ENCODE measurements at regions not wholly inside any gene's neighbourhood (a gene's known extent, or its start where the extent isn't known, plus 50 kb on each side); places are given as distances from the start of the nearest gene placed in this dataset.

DNA sequence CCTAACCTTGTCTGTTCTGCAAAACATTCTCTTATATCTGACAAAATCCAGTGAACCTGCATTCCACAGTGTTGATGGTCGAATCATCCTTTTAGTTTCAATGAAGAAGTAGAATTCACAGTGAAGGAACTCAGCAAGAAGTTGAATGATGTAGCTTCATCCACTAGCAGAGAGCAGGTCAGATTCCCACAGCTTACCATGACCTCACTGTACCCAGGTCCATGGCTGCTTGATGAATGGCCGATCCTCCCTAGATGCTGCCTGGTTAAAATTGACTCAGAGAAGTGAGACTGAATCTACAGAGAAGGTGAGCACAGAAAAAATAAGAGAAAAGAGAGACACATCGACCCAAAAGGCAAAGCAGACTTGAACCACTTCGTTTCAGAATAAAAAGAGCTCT, 906.0 kb upstream of the CHAC2 start:
- DNase-seq = no peak
- ATAC-seq (replicated peaks) = no peak
- no peaks in the 10 kb centered on the region for H3K4me1 Mint-ChIP-seq (ENCODE audit: low read depth in 2 of 2)

GRCh38 chr2:52859065-52859464, 908.5 kb upstream of the CHAC2 start:
- Mint-ChIP-seq H3K4me1 (ENCODE audit: low read depth in 2 of 2) (no peaks in the 10 kb centered on the region), H3K27me3 (no peaks in the 10 kb centered on the region), H3K27ac (no peak overlapping the region), H3K9me3 (peaks cover 0 to 6% of the 10 kb centered on the region in 2 donors), H3K4me3 (no peak overlapping the region), H3K36me3 (ENCODE audit: insufficient read depth) (no peaks in the 10 kb centered on the region)
- ATAC-seq (replicated peaks) (no peak), DNase-seq (no peak)

More for the DNA sequence above, 906.0 kb upstream of the CHAC2 start:
- Mint-ChIP-seq H3K36me3 (ENCODE audit: insufficient read depth) (no peaks in the 10 kb centered on the region), H3K27ac (no peak overlapping the region), H3K9me3 (peaks cover 0 to 2% of the 10 kb centered on the region in 2 donors), H3K27me3 (no peaks in the 10 kb centered on the region), H3K4me3 (no peak overlapping the region)

GRCh38 chr2:52857722-52858121, 909.9 kb upstream of the CHAC2 start:
- ATAC-seq (replicated peaks) = no peak
- Mint-ChIP-seq H3K36me3 (ENCODE audit: insufficient read depth) (no peaks in the 10 kb centered on the region), H3K4me1 (ENCODE audit: low read depth in 2 of 2) (no peaks in the 10 kb centered on the region), H3K27ac (no peak overlapping the region), H3K9me3 (peaks cover 0 to 8% of the 10 kb centered on the region in 2 donors), H3K27me3 (no peaks in the 10 kb centered on the region), H3K4me3 (no peak overlapping the region)
- no peak for DNase-seq

DNA sequence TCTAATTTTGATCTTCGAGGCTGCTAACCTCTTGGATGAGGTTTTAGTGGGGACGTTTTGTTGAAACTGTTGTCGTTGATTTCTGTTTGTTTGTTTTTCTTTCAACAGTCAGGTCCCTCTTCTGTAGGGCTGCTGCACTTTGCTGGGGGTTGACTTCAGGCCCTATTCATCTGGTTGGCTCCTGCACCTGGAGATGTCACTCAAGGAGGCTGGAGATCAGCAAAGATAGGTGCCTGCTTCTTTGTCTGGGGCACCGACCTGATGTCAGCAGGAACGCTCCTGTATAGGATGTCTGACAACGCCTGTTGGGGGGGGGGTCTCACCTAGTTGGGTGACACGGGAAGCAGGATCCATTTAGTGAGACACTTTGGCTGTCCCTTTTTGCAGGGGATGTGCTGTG, 915.6 kb upstream of the CHAC2 start:
- no peaks in the 10 kb centered on the region for H3K27me3 Mint-ChIP-seq
- no peaks in the 10 kb centered on the region for H3K36me3 Mint-ChIP-seq (ENCODE audit: insufficient read depth)

DNA sequence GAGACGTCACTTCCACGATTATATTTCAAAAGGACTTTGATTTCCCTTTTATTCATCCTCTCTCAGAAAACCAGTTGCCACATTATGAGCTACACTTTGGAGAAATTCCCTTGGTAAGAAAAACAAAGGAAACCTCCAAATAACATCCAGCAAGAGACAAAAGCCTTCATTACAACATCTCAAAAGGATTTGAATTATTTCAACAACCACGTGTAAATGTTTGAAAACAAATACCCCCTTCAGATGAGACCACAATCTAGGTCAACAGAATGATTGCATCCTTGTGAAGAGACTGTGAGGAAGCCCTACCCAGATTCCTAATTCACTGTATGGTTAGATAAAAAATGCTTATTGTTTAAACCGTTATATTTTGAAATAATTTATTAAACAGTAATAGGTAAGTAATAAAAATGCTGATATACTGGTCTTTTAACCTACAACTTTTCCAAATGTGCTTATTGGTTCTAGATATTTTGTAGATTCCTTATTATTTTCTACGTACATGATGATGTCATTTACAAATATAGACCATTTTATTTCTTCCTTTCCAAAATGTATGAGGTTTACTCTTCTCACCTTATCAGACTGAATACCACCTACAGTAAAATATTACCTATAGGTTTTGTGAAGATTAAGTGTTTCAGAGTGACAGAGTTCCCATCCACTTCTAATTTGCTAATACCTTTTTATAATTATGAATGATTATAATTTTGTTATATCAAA, 922.7 kb upstream of the CHAC2 start:
- Mint-ChIP-seq H3K27me3 (no peaks in the 10 kb centered on the region), H3K27ac (no peak overlapping the region), H3K4me1 (ENCODE audit: low read depth in 2 of 2) (no peaks in the 10 kb centered on the region), H3K4me3 (no peak overlapping the region), H3K36me3 (ENCODE audit: insufficient read depth) (no peaks in the 10 kb centered on the region), H3K9me3 (peaks cover 6 to 7% of the 10 kb centered on the region in 2 donors)
- no peak for DNase-seq
- no peak for ATAC-seq (replicated peaks)

More for the DNA sequence above, 915.6 kb upstream of the CHAC2 start:
- ATAC-seq (replicated peaks) (no peak), DNase-seq (no peak)
- no peaks in the 10 kb centered on the region for H3K4me1 Mint-ChIP-seq (ENCODE audit: low read depth in 2 of 2)
- H3K4me3 Mint-ChIP-seq = no peak overlapping the region
- peaks cover 19 to 26% of the 10 kb centered on the region in 2 donors for H3K9me3 Mint-ChIP-seq
- no peak overlapping the region for H3K27ac Mint-ChIP-seq

DNA sequence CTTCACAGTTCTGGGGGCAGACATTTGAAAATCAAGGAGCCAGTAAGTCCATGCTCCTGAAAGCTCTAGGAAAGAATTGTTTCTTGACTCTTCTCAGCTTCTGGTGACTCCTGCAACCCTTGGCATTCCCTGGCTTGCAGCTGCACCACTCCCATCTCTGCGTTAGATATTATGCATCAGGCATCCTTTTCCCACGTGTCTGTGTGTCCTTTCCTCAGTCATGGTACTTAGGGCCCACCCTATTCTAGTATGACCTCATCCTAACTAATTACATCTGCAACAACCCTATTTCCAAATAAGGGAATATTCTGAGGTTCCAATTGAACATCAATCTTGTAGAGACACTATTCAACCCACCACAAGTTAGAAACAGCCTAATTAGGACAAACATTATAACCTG, 931.7 kb upstream of the CHAC2 start:
- no peaks in the 10 kb centered on the region for H3K27me3 Mint-ChIP-seq
- ATAC-seq (replicated peaks) (no peak), DNase-seq (no peak)
- no peaks in the 10 kb centered on the region for H3K36me3 Mint-ChIP-seq (ENCODE audit: insufficient read depth)
- peaks cover 0 to 1% of the 10 kb centered on the region in 2 donors for H3K9me3 Mint-ChIP-seq
- no peak overlapping the region for H3K27ac Mint-ChIP-seq
- no peaks in the 10 kb centered on the region for H3K4me1 Mint-ChIP-seq (ENCODE audit: low read depth in 2 of 2)
- no peak overlapping the region for H3K4me3 Mint-ChIP-seq

DNA sequence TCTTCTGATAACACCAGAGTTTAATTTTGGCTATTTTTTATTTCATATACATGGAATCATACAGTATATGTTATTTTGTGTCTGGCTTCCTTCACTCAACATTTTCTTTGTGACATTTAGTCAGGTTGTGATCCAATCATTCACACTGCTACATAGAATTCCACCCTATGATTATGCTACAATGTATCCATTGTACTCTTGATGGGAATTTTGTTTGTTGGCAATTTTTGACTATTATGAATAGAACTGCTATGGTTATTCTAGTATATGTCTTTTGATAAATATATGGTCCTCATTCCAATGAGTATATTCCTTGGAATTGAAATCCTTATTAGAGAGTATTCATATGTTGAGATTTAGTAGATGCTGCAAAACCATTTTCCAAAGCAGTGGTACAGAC, 936.4 kb upstream of the CHAC2 start:
- no peaks in the 10 kb centered on the region for H3K36me3 Mint-ChIP-seq (ENCODE audit: insufficient read depth)
- no peaks in the 10 kb centered on the region for H3K4me1 Mint-ChIP-seq (ENCODE audit: low read depth in 2 of 2)
- no peak for ATAC-seq (replicated peaks)
- DNase-seq = no peak
- H3K4me3 Mint-ChIP-seq = no peak overlapping the region
- H3K27ac Mint-ChIP-seq = no peak overlapping the region
- H3K27me3 Mint-ChIP-seq = no peaks in the 10 kb centered on the region
- peaks cover 5 to 7% of the 10 kb centered on the region in 2 donors for H3K9me3 Mint-ChIP-seq

- ATAC-seq (replicated peaks) = no peak
These were observed 939.5 kb upstream of the CHAC2 start for GRCh38 chr2:52828112-52828511.

DNA sequence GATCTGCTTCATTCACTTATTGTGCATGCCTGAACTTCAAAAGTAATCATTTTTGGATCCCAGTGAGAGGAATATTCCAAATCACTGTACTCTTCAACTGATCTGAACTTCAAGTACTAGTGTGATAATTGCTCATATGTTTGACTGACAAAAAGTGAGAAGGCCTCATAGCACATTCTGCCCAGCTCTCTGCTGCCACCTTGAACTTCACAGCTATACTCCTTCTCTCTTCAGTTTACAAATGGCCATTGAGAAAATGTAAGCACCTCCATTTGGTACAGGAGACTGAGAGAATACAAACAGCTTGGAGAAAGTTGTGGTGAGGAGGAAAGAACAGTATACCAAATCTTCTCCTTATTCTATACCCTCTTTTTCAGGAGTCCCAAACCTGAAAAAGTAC, 946.0 kb upstream of the CHAC2 start:
- no peaks in the 10 kb centered on the region for H3K36me3 Mint-ChIP-seq (ENCODE audit: insufficient read depth)
- ATAC-seq (replicated peaks) (no peak), DNase-seq (no peak)
- H3K4me3 Mint-ChIP-seq = no peak overlapping the region
- no peaks in the 10 kb centered on the region for H3K27me3 Mint-ChIP-seq
- peaks cover 8 to 9% of the 10 kb centered on the region in 2 donors for H3K9me3 Mint-ChIP-seq
- H3K27ac Mint-ChIP-seq = no peak overlapping the region
- no peaks in the 10 kb centered on the region for H3K4me1 Mint-ChIP-seq (ENCODE audit: low read depth in 2 of 2)

More at GRCh38 chr2:52828112-52828511, 939.5 kb upstream of the CHAC2 start:
- Mint-ChIP-seq H3K36me3 (ENCODE audit: insufficient read depth) (no peaks in the 10 kb centered on the region), H3K4me3 (no peak overlapping the region), H3K27me3 (no peaks in the 10 kb centered on the region), H3K9me3 (peaks cover 9 to 10% of the 10 kb centered on the region in 2 donors), H3K4me1 (ENCODE audit: low read depth in 2 of 2) (no peaks in the 10 kb centered on the region), H3K27ac (no peak overlapping the region)
- no peak for DNase-seq

DNA sequence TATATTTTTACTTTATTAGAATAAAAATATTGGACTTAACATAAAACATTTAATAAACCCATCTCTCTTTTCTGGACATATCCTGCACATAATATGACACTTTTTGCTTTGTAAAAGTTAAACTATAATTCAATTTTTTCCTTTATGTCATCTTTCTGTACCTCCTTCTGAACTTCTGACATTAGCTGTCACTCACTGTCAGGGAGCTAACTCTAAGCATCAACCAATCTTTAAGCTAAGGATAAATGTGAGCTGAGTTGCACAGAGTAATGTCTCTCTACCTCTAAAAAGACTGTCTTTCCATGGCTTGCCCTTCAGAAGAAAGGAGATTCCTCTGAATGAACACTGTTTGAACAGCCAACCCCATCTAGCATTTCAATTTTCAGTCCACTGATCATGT, 948.6 kb upstream of the CHAC2 start:
- no peaks in the 10 kb centered on the region for H3K36me3 Mint-ChIP-seq (ENCODE audit: insufficient read depth)
- no peak for ATAC-seq (replicated peaks)
- H3K27me3 Mint-ChIP-seq = no peaks in the 10 kb centered on the region
- H3K9me3 Mint-ChIP-seq = peaks cover 0 to 4% of the 10 kb centered on the region in 2 donors
- no peak overlapping the region for H3K4me3 Mint-ChIP-seq
- no peak for DNase-seq
- no peaks in the 10 kb centered on the region for H3K4me1 Mint-ChIP-seq (ENCODE audit: low read depth in 2 of 2)
- no peak overlapping the region for H3K27ac Mint-ChIP-seq

GRCh38 chr2:52810460-52810859, 957.1 kb upstream of the CHAC2 start:
- DNase-seq (no peak), ATAC-seq (replicated peaks) (peak; percentile 47)
- Mint-ChIP-seq H3K4me1 (ENCODE audit: low read depth in 2 of 2) (peaks cover 0 to 3% of the 10 kb centered on the region in 2 donors), H3K4me3 (no peak overlapping the region), H3K36me3 (ENCODE audit: insufficient read depth) (no peaks in the 10 kb centered on the region), H3K27ac (no peak overlapping the region), H3K9me3 (peaks cover 0 to 2% of the 10 kb centered on the region in 2 donors), H3K27me3 (no peaks in the 10 kb centered on the region)

DNA sequence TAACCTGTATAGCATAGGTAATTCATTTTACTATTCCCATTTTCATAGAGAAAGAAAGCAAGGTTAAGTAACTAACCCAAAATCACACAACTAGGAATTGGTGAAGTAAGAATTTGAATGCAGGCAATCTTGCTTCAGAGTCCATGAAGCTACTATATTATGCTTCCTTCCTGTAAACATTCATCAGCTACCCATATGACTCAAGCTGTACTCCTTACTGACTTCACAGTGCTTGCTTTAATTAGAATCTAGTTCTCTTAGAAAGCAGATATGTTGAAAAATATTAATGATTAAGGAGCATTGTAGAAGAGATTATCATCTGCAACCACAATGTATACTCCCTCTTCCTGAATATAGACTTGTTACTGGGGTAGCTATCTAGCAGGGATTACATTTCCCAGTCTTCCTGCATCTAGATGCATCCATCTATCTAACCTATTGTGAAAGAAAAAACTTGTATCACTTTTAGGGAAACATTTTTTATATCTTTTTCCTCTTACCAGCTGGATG, 961.6 kb upstream of the CHAC2 start:
- H3K36me3 Mint-ChIP-seq (ENCODE audit: insufficient read depth) = no peaks in the 10 kb centered on the region
- DNase-seq (no peak), ATAC-seq (replicated peaks) (no peak)
- H3K27me3 Mint-ChIP-seq = no peaks in the 10 kb centered on the region
- no peak overlapping the region for H3K4me3 Mint-ChIP-seq
- peaks cover 0 to 1% of the 10 kb centered on the region in 2 donors for H3K4me1 Mint-ChIP-seq (ENCODE audit: low read depth in 2 of 2)
- H3K27ac Mint-ChIP-seq = no peak overlapping the region
- peaks cover 3 to 8% of the 10 kb centered on the region in 2 donors for H3K9me3 Mint-ChIP-seq

- ATAC-seq (replicated peaks) = no peak
- no peaks in the 10 kb centered on the region for H3K27me3 Mint-ChIP-seq
- H3K9me3 Mint-ChIP-seq = peaks cover 4 to 6% of the 10 kb centered on the region in 2 donors
- H3K4me1 Mint-ChIP-seq (ENCODE audit: low read depth in 2 of 2) = no peaks in the 10 kb centered on the region
- H3K36me3 Mint-ChIP-seq (ENCODE audit: insufficient read depth) = no peaks in the 10 kb centered on the region
- DNase-seq = no peak
- H3K27ac Mint-ChIP-seq = no peak overlapping the region
- no peak overlapping the region for H3K4me3 Mint-ChIP-seq
These were observed 973.0 kb upstream of the CHAC2 start for GRCh38 chr2:52794581-52794980.

- no peak overlapping the region for H3K27ac Mint-ChIP-seq
- ATAC-seq (replicated peaks) = no peak
These were observed 988.2 kb upstream of the CHAC2 start for GRCh38 chr2:52779446-52779845.

More at GRCh38 chr2:52779446-52779845, 988.2 kb upstream of the CHAC2 start:
- DNase-seq = no peak
- Mint-ChIP-seq H3K4me1 (ENCODE audit: low read depth in 2 of 2) (no peaks in the 10 kb centered on the region), H3K9me3 (peaks cover 8 to 11% of the 10 kb centered on the region in 2 donors), H3K36me3 (ENCODE audit: insufficient read depth) (no peaks in the 10 kb centered on the region), H3K27me3 (no peaks in the 10 kb centered on the region), H3K4me3 (no peak overlapping the region)

Measured in effector memory CD8-positive, alpha-beta T cell (primary cell).